ENCODE measurements at regions not wholly inside any gene's neighbourhood (a gene's known extent, or its start where the extent isn't known, plus 50 kb on each side); places are given as distances from the start of the nearest gene placed in this dataset.

DNA sequence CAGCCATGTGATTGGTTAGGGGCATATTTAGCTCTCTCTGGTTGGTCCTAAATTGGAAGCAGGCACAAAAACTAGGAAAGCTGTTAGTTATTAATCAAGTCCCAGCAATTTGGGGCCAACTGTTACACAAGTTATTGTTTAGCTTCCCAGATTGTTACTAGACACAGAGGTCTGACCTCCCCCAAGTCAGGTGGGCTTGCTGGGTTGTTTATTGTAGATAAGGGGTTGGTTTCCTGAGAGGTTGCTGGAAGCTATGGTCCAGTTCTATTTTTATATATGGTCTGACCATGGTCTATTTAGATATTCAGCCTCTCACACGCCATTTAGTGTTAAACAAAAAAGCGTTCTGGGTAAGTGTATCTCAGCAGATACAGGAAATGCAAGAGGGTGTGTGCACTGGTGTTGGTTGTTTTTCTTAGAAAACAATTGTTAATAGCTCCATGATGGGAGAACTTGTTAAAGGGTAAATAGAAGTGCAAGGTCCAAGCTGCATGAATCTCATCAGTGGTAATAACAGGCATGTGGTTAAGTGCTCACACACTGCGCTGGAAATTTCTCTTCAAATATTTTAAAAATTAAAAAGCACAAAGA is 150.0 kb downstream of the RAP2A start (continued):
- TF ChIP-seq SOX6 (IDR thresholded peaks at IDR 0.05) (no peak), SOX6 (CRISPR knock-in tag; IDR thresholded peaks at IDR 0.05) (peak; percentile 83), ZMYM4 (CRISPR knock-in tag; IDR thresholded peaks at IDR 0.05) (peak; percentile 64; the same call in 1 of the 2 replicates), ZNF496 (CRISPR knock-in tag; IDR thresholded peaks at IDR 0.05; ENCODE audit: insufficient replicate concordance) (no peak), JDP2 (CRISPR knock-in tag; IDR thresholded peaks at IDR 0.05; ENCODE audit: borderline replicate concordance) (no peak), SOX13 (IDR thresholded peaks at IDR 0.05) (no peak), SOX13 (CRISPR knock-in tag; conservative IDR thresholded peaks at IDR 0.05 in 1 of 2, IDR thresholded peaks at IDR 0.05 in 1 of 2) (peak in 1 of 2 experiments; percentile 67; a peak in 2 of 4 replicates), YY1 (IDR thresholded peaks at IDR 0.05; ENCODE audit: insufficient read depth, insufficient replicate concordance, low read depth, low read length) (no peak), TAF15 (IDR thresholded peaks at IDR 0.05; ENCODE audit: low read depth, low read length, poor library complexity, severe bottlenecking) (no peak), ZNF792 (CRISPR knock-in tag; IDR thresholded peaks at IDR 0.05) (peak; percentile 98), GATAD2A (CRISPR knock-in tag; IDR thresholded peaks at IDR 0.05) (peak; percentile 39; the same call in 1 of the 2 replicates), SAP130 (CRISPR knock-in tag; IDR thresholded peaks at IDR 0.05; ENCODE audit: low read depth) (no peak), HNF4A (CRISPR knock-in tag; IDR thresholded peaks at IDR 0.05) (peak; percentile 26), SOX5 (CRISPR knock-in tag; IDR thresholded peaks at IDR 0.05; ENCODE audit: borderline replicate concordance) (peak; percentile 61; the same call in 1 of the 2 replicates), FOXK2 (IDR thresholded peaks at IDR 0.05) (no peak), ZZZ3 (CRISPR knock-in tag; IDR thresholded peaks at IDR 0.05; ENCODE audit: borderline replicate concordance) (no peak), JUND (CRISPR knock-in tag; IDR thresholded peaks at IDR 0.05) (no peak), MYC (CRISPR knock-in tag; IDR thresholded peaks at IDR 0.05; ENCODE audit: borderline replicate concordance) (no peak)
- TF ChIP-seq, protein P1, sequence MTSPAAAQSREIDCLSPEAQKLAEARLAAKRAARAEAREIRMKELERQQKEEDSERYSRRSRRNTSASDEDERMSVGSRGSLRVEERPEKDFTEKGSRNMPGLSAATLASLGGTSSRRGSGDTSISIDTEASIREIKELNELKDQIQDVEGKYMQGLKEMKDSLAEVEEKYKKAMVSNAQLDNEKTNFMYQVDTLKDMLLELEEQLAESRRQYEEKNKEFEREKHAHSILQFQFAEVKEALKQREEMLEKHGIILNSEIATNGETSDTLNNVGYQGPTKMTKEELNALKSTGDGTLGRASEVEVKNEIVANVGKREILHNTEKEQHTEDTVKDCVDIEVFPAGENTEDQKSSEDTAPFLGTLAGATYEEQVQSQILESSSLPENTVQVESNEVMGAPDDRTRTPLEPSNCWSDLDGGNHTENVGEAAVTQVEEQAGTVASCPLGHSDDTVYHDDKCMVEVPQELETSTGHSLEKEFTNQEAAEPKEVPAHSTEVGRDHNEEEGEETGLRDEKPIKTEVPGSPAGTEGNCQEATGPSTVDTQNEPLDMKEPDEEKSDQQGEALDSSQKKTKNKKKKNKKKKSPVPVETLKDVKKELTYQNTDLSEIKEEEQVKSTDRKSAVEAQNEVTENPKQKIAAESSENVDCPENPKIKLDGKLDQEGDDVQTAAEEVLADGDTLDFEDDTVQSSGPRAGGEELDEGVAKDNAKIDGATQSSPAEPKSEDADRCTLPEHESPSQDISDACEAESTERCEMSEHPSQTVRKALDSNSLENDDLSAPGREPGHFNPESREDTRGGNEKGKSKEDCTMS (CRISPR knock-in tag; conservative IDR thresholded peaks at IDR 0.05), result no peak
- TF ChIP-seq, protein P2, sequence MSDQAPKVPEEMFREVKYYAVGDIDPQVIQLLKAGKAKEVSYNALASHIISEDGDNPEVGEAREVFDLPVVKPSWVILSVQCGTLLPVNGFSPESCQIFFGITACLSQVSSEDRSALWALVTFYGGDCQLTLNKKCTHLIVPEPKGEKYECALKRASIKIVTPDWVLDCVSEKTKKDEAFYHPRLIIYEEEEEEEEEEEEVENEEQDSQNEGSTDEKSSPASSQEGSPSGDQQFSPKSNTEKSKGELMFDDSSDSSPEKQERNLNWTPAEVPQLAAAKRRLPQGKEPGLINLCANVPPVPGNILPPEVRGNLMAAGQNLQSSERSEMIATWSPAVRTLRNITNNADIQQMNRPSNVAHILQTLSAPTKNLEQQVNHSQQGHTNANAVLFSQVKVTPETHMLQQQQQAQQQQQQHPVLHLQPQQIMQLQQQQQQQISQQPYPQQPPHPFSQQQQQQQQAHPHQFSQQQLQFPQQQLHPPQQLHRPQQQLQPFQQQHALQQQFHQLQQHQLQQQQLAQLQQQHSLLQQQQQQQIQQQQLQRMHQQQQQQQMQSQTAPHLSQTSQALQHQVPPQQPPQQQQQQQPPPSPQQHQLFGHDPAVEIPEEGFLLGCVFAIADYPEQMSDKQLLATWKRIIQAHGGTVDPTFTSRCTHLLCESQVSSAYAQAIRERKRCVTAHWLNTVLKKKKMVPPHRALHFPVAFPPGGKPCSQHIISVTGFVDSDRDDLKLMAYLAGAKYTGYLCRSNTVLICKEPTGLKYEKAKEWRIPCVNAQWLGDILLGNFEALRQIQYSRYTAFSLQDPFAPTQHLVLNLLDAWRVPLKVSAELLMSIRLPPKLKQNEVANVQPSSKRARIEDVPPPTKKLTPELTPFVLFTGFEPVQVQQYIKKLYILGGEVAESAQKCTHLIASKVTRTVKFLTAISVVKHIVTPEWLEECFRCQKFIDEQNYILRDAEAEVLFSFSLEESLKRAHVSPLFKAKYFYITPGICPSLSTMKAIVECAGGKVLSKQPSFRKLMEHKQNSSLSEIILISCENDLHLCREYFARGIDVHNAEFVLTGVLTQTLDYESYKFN (CRISPR knock-in tag; conservative IDR thresholded peaks at IDR 0.05), result peak; percentile 52
